ENCODE measurements at regions not wholly inside any gene's neighbourhood (a gene's known extent, or its start where the extent isn't known, plus 50 kb on each side); places are given as distances from the start of the nearest gene placed in this dataset.

GRCh38 chr12:72723732-72724131 lies 451.6 kb downstream of the TRHDE start:
- no peak for TF ChIP-seq CTCF (IDR thresholded peaks at IDR 0.05; ENCODE audit: low read depth, low read length)
- no peak for DNase-seq (ENCODE audit: extremely low read depth, low read depth)

GRCh38 chr12:72729451-72730010 lies 457.4 kb downstream of the TRHDE start:
- no peak for DNase-seq (ENCODE audit: extremely low read depth, low read depth)
- TF ChIP-seq CTCF (IDR thresholded peaks at IDR 0.05; ENCODE audit: low read depth, low read length) = no peak

- no peak for DNase-seq (ENCODE audit: extremely low read depth, low read depth)
- no peak for TF ChIP-seq CTCF (IDR thresholded peaks at IDR 0.05; ENCODE audit: low read depth, low read length)
Measured at GRCh38 chr12:72734581-72734980, 462.4 kb downstream of the TRHDE start.

GRCh38 chr12:72738811-72739210 lies 466.6 kb downstream of the TRHDE start:
- TF ChIP-seq CTCF (IDR thresholded peaks at IDR 0.05; ENCODE audit: low read depth, low read length) = no peak
- DNase-seq (ENCODE audit: extremely low read depth, low read depth) = no peak

GRCh38 chr12:72740064-72740463 lies 467.9 kb downstream of the TRHDE start:
- TF ChIP-seq CTCF (IDR thresholded peaks at IDR 0.05; ENCODE audit: low read depth, low read length) = no peak
- DNase-seq (ENCODE audit: extremely low read depth, low read depth) = no peak

GRCh38 chr12:72742568-72742967 lies 470.4 kb downstream of the TRHDE start:
- DNase-seq (ENCODE audit: extremely low read depth, low read depth) = no peak
- no peak for TF ChIP-seq CTCF (IDR thresholded peaks at IDR 0.05; ENCODE audit: low read depth, low read length)

GRCh38 chr12:72746048-72746447 lies 473.9 kb downstream of the TRHDE start:
- TF ChIP-seq CTCF (IDR thresholded peaks at IDR 0.05; ENCODE audit: low read depth, low read length) = no peak
- DNase-seq (ENCODE audit: extremely low read depth, low read depth) = no peak

Data from AG09319 (cell line).